ENCODE measurements at regions not wholly inside any gene's neighbourhood (a gene's known extent, or its start where the extent isn't known, plus 50 kb on each side); places are given as distances from the start of the nearest gene placed in this dataset.
"Not testable (repeated sequence)": the region's sequence is repeated elsewhere in the genome, so short reads cannot be mapped to it uniquely, and the experiment has no call there.

GRCh38 chr5:105859350-105859749 lies 1811.4 kb downstream of the EFNA5 start:
- not testable (repeated sequence) for DNase-seq

GRCh38 chr5:105849701-105850100 lies 1821.0 kb downstream of the EFNA5 start:
- no peak for DNase-seq

- DNase-seq, result no peak
These were observed 1829.9 kb downstream of the EFNA5 start for GRCh38 chr5:105840800-105841199.

- no peak for DNase-seq
These were observed 1833.8 kb downstream of the EFNA5 start for GRCh38 chr5:105836887-105837286.

GRCh38 chr5:105836268-105836667 lies 1834.5 kb downstream of the EFNA5 start:
- no peak for DNase-seq

- no peak for DNase-seq
These were observed 1841.9 kb downstream of the EFNA5 start for GRCh38 chr5:105828821-105829220.

- DNase-seq, result no peak
These were observed 1848.9 kb downstream of the EFNA5 start for GRCh38 chr5:105821800-105822199.

- no peak for DNase-seq
These were observed 1852.8 kb downstream of the EFNA5 start for GRCh38 chr5:105817914-105818313.

- DNase-seq, result no peak
These were observed 1853.3 kb downstream of the EFNA5 start for GRCh38 chr5:105817416-105817815.

GRCh38 chr5:105816961-105817360 lies 1853.8 kb downstream of the EFNA5 start:
- DNase-seq, result no peak

- no peak for DNase-seq
These were observed 1858.4 kb downstream of the EFNA5 start for GRCh38 chr5:105812304-105812703.

- no peak for DNase-seq
These were observed 1862.8 kb downstream of the EFNA5 start for GRCh38 chr5:105807951-105808350.

GRCh38 chr5:105807290-105807689 lies 1863.4 kb downstream of the EFNA5 start:
- DNase-seq, result no peak

- DNase-seq, result no peak
These were observed 1864.1 kb downstream of the EFNA5 start for GRCh38 chr5:105806596-105806995.

- DNase-seq, result no peak
These were observed 1867.3 kb downstream of the EFNA5 start for GRCh38 chr5:105803431-105803830.

- DNase-seq, result no peak
These were observed 1876.2 kb downstream of the EFNA5 start for GRCh38 chr5:105794578-105794977.

- DNase-seq, result no peak
These were observed 1881.5 kb downstream of the EFNA5 start for GRCh38 chr5:105789246-105789645.

GRCh38 chr5:105783811-105784210 lies 1886.9 kb downstream of the EFNA5 start:
- DNase-seq, result no peak

GRCh38 chr5:105782501-105782900 lies 1888.2 kb downstream of the EFNA5 start:
- no peak for DNase-seq

GRCh38 chr5:105773241-105773640 lies 1897.5 kb downstream of the EFNA5 start:
- no peak for DNase-seq

- no peak for DNase-seq
These were observed 1903.5 kb downstream of the EFNA5 start for GRCh38 chr5:105767267-105767666.

GRCh38 chr5:105762728-105763127 lies 1908.0 kb downstream of the EFNA5 start:
- DNase-seq, result no peak

GRCh38 chr5:105754056-105754455 lies 1916.7 kb downstream of the EFNA5 start:
- no peak for DNase-seq

- no peak for DNase-seq
These were observed 1917.9 kb downstream of the EFNA5 start for GRCh38 chr5:105752801-105753200.

- no peak for DNase-seq
These were observed 1918.8 kb downstream of the EFNA5 start for GRCh38 chr5:105751908-105752307.

- DNase-seq, result no peak
These were observed 1925.6 kb downstream of the EFNA5 start for GRCh38 chr5:105745111-105745510.

All from activated CD4-positive, alpha-beta T cell treated with anti-CD3 and anti-CD28 coated beads, Interleukin-2, amount 50 U/mL, for 16 hours (primary cell).